Body of pancreas (tissue), 4 donors: ENCODE measurements at regions not wholly inside any gene's neighbourhood (a gene's known extent, or its start where the extent isn't known, plus 50 kb on each side); places are given as distances from the start of the nearest gene placed in this dataset.
"Not testable (repeated sequence)": the region's sequence is repeated elsewhere in the genome, so short reads cannot be mapped to it uniquely, and the experiment has no call there.

Experiments used
- ATAC-seq: fragments of 150-250 bp; one replicate; pipeline ENCODE4 v1.9.1; 2016
- DNase-seq, 4 donors: peaks; one replicate each; pipeline ENCODE4 v3.0.0-alpha.2; 2019
- H3K27ac ChIP-seq, 4 donors: fragments of 200-600 bp; sonication (generic); 1 replicate in 3 of 4; 2 replicates in 1 of 4; pipeline versions ENCODE4 v1.5.1 to v1.6.1; 2016 to 2019; ENCODE audit warnings: mild to moderate bottlenecking in 1 of 4, mixed read lengths in 1 of 4, moderate library complexity in 1 of 4
- H3K27me3 ChIP-seq, 2 donors: fragments of 200-600 bp; sonication (generic); one replicate each; pipeline ENCODE4 v1.6.0; 2016; ENCODE audit warnings: mild to moderate bottlenecking in 1 of 2
- H3K36me3 ChIP-seq, 2 donors: fragments of 200-600 bp; sonication (generic); replicated peaks in 1 of 2; 2 replicates each; pipeline ENCODE4 v1.5.1; 2016; ENCODE audit warnings: low read depth in 2 of 2; ENCODE audit not compliant: insufficient read depth in 1 of 2
- H3K4me1 ChIP-seq: fragments of 200-600 bp; sonication (generic); one replicate; pipeline ENCODE4 v1.6.0; 2016
- H3K4me3 ChIP-seq, 2 donors: fragments of 200-600 bp; sonication (generic); 1 replicate in 1 of 2; 2 replicates in 1 of 2; pipeline ENCODE4 v1.5.1; 2016 to 2019
- H3K9me3 ChIP-seq, 3 donors: fragments of 200-600 bp; sonication (generic); 1 replicate in 2 of 3; 2 replicates in 1 of 3; pipeline ENCODE4 v1.5.1; 2016
- POLR2A ChIP-seq, 3 donors: fragments of 450-650 bp; IDR thresholded peaks; one replicate each; pipeline ENCODE4 v1.6.1; 2016; ENCODE audit warnings: antibody characterized with exemption in 3 of 3, mild to moderate bottlenecking in 2 of 3
- WGBS, 2 donors: methylation state at CpG; one replicate each; pipeline ENCODE4 v1.1.5; 2017; 5-methylcytosine and 5-hydroxymethylcytosine counted together
- intact Hi-C: fragments of 100-400 bp; cut with DNase I; formaldehyde crosslinking; loops from one replicate; pipeline ENCODE4 v1.15.1; 2023
- TF ChIP-seq, protein P1 (sequence below), 7 experiments: fragments of 450-650 bp in 4 of 7; fragments of 200-600 bp in 3 of 7; sonication (generic) in 3 of 7; IDR thresholded peaks; one replicate each; pipeline ENCODE4 v1.5.1; 2016 to 2019; ENCODE audit warnings: antibody characterized with exemption in 7 of 7

DNA sequence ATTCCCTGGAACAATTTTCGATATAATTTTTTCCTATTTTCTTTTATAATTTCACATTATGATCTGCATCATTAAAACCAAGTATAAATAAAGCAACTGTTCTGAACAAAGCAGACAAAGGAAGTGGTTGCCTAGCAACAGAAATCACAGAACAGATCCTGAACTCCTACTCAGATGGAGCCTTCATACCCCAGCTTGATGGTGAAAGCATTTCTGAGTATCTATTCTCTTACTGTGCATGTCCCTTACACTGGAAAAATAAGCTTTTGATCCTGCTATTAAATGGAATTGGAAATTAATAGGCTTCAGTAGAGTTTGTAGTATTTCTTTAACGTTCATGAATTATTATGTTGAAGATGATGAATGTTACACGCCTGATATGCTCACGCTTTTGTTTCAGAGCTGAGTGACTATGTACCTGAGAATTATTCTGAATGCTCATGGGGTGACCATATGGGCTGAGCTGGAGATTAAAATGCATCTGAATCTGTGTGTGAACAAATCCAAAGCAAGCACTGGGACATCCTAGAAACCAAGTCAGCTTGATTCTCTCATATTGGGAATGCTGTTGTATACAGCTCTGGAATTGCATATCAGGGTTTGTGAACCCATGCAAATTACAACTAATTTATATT lies 254.0 kb downstream of the KCNJ3 start:
- H3K4me1 ChIP-seq, result no peaks in the 10 kb centered on the region
- intact Hi-C loops, result no loop called here
- H3K27ac ChIP-seq, result no peak overlapping the region
- ATAC-seq (no peak), DNase-seq (no peak)
- no peaks in the 10 kb centered on the region for H3K27me3 ChIP-seq
- no peaks in the 10 kb centered on the region for H3K36me3 ChIP-seq
- H3K4me3 ChIP-seq, result no peak overlapping the region
- TF ChIP-seq, protein P1, sequence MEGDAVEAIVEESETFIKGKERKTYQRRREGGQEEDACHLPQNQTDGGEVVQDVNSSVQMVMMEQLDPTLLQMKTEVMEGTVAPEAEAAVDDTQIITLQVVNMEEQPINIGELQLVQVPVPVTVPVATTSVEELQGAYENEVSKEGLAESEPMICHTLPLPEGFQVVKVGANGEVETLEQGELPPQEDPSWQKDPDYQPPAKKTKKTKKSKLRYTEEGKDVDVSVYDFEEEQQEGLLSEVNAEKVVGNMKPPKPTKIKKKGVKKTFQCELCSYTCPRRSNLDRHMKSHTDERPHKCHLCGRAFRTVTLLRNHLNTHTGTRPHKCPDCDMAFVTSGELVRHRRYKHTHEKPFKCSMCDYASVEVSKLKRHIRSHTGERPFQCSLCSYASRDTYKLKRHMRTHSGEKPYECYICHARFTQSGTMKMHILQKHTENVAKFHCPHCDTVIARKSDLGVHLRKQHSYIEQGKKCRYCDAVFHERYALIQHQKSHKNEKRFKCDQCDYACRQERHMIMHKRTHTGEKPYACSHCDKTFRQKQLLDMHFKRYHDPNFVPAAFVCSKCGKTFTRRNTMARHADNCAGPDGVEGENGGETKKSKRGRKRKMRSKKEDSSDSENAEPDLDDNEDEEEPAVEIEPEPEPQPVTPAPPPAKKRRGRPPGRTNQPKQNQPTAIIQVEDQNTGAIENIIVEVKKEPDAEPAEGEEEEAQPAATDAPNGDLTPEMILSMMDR (IDR thresholded peaks at IDR 0.05), result no peak
- TF ChIP-seq POLR2A (IDR thresholded peaks at IDR 0.05), result no peak
- 60 to 64% methylated on average over 4 of the region's 4 CpGs for WGBS, 2 donors
- H3K9me3 ChIP-seq, result no peaks in the 10 kb centered on the region

DNA sequence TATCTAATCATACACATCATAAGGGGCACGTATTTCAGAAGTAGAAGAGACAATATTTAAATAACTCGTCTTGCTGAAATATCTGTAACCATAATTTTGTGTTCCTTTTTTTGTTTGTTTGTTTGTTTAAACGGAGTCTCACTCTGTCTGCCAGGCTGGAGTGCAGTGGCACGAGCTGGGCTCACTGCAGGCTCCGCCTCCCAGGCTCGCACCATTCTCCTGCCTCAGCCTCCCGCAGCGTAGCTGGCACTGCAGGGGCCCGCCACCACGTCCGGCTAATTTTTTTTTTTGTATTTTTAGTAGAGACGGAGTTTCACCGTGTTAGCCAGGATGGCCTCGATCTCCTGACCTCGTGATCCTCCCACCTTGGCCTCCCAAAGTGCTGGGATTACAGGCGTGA lies 248.9 kb downstream of the KCNJ3 start:
- H3K27me3 ChIP-seq, ATAC-seq, H3K4me1 ChIP-seq, H3K36me3 ChIP-seq, H3K4me3 ChIP-seq, H3K9me3 ChIP-seq, intact Hi-C loops, H3K27ac ChIP-seq, DNase-seq: not testable (repeated sequence)
- 80 to 82% methylated on average over 16 of the region's 16 CpGs for WGBS, 2 donors

- ATAC-seq (no peak), DNase-seq (no peak)
- Histone ChIP-seq H3K36me3 (no peaks in the 10 kb centered on the region), H3K4me1 (no peaks in the 10 kb centered on the region), H3K9me3 (no peaks in the 10 kb centered on the region), H3K27ac (no peak overlapping the region), H3K27me3 (no peaks in the 10 kb centered on the region), H3K4me3 (no peak overlapping the region)
- intact Hi-C loops, result no loop called here
- WGBS, 2 donors, result 91 to 94% methylated on average over 1 of the region's 1 CpG
- TF ChIP-seq POLR2A (IDR thresholded peaks at IDR 0.05), result no peak
- TF ChIP-seq, protein P1 (IDR thresholded peaks at IDR 0.05), result no peak
These were observed 247.5 kb downstream of the KCNJ3 start for GRCh38 chr2:154945984-154946383.

DNA sequence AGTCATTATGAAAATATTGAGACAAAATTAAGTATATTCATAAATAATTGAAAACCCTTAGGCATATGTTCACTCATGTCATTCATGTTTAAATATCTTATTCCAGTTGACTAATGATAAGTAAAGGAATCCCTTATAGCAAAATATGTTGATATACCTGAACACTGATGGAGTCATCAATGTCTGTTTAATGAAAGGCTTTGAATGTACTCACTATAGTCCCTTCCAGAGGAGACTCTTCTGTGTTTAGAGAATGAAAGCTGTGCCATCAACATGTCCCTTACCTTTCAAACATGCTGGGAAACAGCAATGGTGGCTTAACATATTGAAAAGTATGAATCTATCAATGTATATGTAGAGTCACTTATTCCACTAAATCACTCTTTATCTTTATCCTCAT lies 242.9 kb downstream of the KCNJ3 start:
- Histone ChIP-seq H3K4me1 (no peaks in the 10 kb centered on the region), H3K36me3 (no peaks in the 10 kb centered on the region), H3K9me3 (no peaks in the 10 kb centered on the region), H3K4me3 (no peak overlapping the region), H3K27me3 (no peaks in the 10 kb centered on the region), H3K27ac (no peak overlapping the region)
- intact Hi-C loops, result no loop called here
- TF ChIP-seq, protein P1 (IDR thresholded peaks at IDR 0.05), result no peak
- TF ChIP-seq POLR2A (IDR thresholded peaks at IDR 0.05), result no peak
- no peak for ATAC-seq
- no peak for DNase-seq

DNA sequence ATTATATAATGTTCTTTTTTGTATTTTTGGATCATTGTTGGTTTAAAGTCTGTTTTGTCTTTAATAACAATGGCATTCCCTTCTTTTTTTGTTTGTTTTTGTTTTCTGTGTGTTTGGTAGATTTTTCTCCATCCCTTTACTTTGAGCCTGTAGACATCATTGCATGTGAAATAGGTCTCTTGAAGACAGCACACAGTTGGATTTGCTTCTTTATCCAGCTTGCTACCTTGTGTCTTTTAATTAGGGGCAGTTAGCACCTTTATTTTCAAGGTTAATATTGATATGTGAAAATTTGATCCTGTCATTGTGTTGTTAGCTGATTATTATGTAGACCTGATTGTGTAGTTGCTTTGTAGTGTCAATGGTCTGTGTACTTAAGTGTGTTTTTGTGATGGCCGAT lies 235.7 kb downstream of the KCNJ3 start:
- ATAC-seq (no peak), DNase-seq (no peak)
- no peaks in the 10 kb centered on the region for H3K27me3 ChIP-seq
- H3K36me3 ChIP-seq, result no peaks in the 10 kb centered on the region
- WGBS, 2 donors, result 71 to 75% methylated on average over 1 of the region's 1 CpG
- no peaks in the 10 kb centered on the region for H3K9me3 ChIP-seq
- TF ChIP-seq, protein P1 (IDR thresholded peaks at IDR 0.05), result no peak
- TF ChIP-seq POLR2A (IDR thresholded peaks at IDR 0.05), result no peak
- H3K27ac ChIP-seq, result no peak overlapping the region
- no peaks in the 10 kb centered on the region for H3K4me1 ChIP-seq
- intact Hi-C loops, result no loop called here
- H3K4me3 ChIP-seq, result no peak overlapping the region
